ENCODE measurements at regions not wholly inside any gene's neighbourhood (a gene's known extent, or its start where the extent isn't known, plus 50 kb on each side); places are given as distances from the start of the nearest gene placed in this dataset.

DNA sequence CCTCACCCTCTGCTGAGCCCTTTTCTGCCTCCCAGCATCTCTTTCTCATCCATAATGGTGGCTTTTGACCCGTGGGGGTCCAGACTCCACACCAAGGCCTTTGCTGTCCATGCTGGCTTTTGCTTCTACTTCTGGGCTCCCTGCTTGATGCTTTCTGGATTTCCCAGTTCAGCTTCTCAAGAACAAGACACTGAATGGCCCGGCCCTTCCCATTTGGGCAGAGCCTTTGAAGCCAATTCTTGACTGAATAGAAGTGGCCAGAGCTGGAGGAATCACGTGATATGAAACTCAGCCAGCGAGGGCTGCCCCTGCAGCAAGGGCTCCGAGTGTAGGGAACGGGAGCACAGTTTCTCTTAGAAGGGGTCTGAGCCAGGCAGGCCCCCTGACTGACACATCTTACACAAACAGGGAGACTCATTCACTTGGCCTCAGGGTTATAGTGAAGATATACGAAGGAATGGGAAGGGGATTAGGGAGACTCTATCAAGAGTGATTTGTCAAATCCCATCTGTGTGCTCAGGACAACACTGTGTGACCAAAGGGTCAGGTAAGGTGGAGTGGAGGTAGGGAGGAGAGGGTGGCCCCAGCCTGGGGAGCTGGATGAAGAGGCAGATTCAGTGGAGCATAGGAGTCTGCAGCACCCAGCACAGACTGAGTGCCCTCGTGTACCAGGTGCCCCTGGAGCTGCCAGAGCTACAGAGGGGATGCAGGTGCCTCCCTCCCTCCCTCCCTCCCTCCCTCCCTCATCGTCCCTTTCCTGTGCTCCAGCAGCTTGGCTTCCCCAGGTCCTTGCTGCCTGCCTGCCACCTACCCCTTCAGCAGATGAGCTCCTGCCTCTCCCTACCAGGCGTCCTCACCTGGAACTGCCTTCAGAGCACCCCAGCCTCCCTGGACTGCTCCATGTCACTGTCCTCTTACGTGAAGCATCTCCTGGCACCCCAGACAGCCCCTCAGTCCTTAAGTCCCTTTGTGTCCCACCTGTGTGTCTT is 106.0 kb downstream of the TRIM29 start:
- TF ChIP-seq, protein P1, sequence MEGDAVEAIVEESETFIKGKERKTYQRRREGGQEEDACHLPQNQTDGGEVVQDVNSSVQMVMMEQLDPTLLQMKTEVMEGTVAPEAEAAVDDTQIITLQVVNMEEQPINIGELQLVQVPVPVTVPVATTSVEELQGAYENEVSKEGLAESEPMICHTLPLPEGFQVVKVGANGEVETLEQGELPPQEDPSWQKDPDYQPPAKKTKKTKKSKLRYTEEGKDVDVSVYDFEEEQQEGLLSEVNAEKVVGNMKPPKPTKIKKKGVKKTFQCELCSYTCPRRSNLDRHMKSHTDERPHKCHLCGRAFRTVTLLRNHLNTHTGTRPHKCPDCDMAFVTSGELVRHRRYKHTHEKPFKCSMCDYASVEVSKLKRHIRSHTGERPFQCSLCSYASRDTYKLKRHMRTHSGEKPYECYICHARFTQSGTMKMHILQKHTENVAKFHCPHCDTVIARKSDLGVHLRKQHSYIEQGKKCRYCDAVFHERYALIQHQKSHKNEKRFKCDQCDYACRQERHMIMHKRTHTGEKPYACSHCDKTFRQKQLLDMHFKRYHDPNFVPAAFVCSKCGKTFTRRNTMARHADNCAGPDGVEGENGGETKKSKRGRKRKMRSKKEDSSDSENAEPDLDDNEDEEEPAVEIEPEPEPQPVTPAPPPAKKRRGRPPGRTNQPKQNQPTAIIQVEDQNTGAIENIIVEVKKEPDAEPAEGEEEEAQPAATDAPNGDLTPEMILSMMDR (IDR thresholded peaks at IDR 0.05), result no peak
- no peak for TF ChIP-seq POLR2A (IDR thresholded peaks at IDR 0.05)
